Endothelial cell of umbilical vein (primary cell): ENCODE measurements at regions not wholly inside any gene's neighbourhood (a gene's known extent, or its start where the extent isn't known, plus 50 kb on each side); places are given as distances from the start of the nearest gene placed in this dataset.

Source experiments
- BruUV-seq: library from RNA; stranded (reverse); fragments of 400-500 nt; replicated peaks from 2 replicates; lab custom pipeline; 2021; lab: Mats Ljungman, UMichigan
- CTCF ChIA-PET: fragments of 300-600, 350-600 bp; sonication (Branson Sonifier 250); formaldehyde crosslinking; loops from one replicate; lab custom pipeline; 2021; ENCODE audit warnings: antibody characterized with exemption, inconsistent platforms; lab: Charles Lee
- POLR2A ChIA-PET: fragments of 300-600, 350-600 bp; sonication (Branson Sonifier 250); formaldehyde crosslinking; loops from one replicate; lab custom pipeline; 2021; ENCODE audit warnings: antibody characterized with exemption, inconsistent platforms; lab: Charles Lee
- DNase-seq: peaks from one replicate; pipeline ENCODE4 v3.0.0-alpha.2; 2011; ENCODE audit warnings: low read depth, low spot score
- FAIRE-seq: peaks from 2 replicates; lab custom pipeline; 2011; peaks lifted over from hg19 to GRCh38; lab: Jason Lieb, UNC
- H2AFZ ChIP-seq: 2 replicates; pipeline ENCODE4 v1.6.0; 2012; ENCODE audit warnings: low read depth, low read length, control low read depth, inconsistent platforms
- H3K27ac ChIP-seq: 2 replicates; pipeline ENCODE4 v1.5.1; 2011; ENCODE audit warnings: low read depth, mild to moderate bottlenecking, control low read depth, low read length, moderate library complexity; ENCODE audit not compliant: insufficient read depth
- H3K27me3 ChIP-seq, 2 experiments: 2 replicates each; pipeline versions ENCODE4 v1.6.0 to v1.6.1; 2011; ENCODE audit warnings: low read length in 2 of 2, mixed read lengths in 1 of 2; ENCODE audit not compliant: control insufficient read depth in 2 of 2, insufficient read depth in 2 of 2
- H3K36me3 ChIP-seq, 2 experiments: 2 replicates in 1 of 2; 3 replicates in 1 of 2; pipeline ENCODE4 v1.5.1; 2011; ENCODE audit warnings: low read length in 2 of 2, mild to moderate bottlenecking in 1 of 2, moderate library complexity in 1 of 2; ENCODE audit not compliant: control insufficient read depth in 2 of 2, insufficient read depth in 2 of 2; ENCODE audit errors: extremely low read depth in 1 of 2
- H3K4me1 ChIP-seq: 3 replicates; pipeline ENCODE4 v1.5.1; 2011; ENCODE audit warnings: mild to moderate bottlenecking, low read length; ENCODE audit not compliant: control insufficient read depth, insufficient read depth; ENCODE audit errors: extremely low read depth
- H3K4me2 ChIP-seq: 2 replicates; pipeline ENCODE4 v1.6.1; 2011; ENCODE audit warnings: low read length, control low read depth, mixed read lengths; ENCODE audit not compliant: insufficient read depth
- H3K4me3 ChIP-seq, 3 experiments: fragments of 200-600 bp in 1 of 3; sonication (generic), shearing (Covaris generic) in 1 of 3; replicated peaks in 1 of 3; 2 replicates each; pipeline ENCODE4 v1.5.1; 2011 to 2016; ENCODE audit warnings: control low read depth in 3 of 3, low read length in 3 of 3, mild to moderate bottlenecking in 2 of 3, inconsistent platforms in 1 of 3, low read depth in 1 of 3, moderate library complexity in 1 of 3; ENCODE audit not compliant: insufficient read depth in 1 of 3
- H3K79me2 ChIP-seq: 2 replicates; pipeline ENCODE4 v1.6.0; 2012; ENCODE audit warnings: low read length, inconsistent platforms; ENCODE audit not compliant: control insufficient read depth, insufficient read depth
- H3K9ac ChIP-seq: replicated peaks from 2 replicates; pipeline ENCODE3; 2011; ENCODE audit warnings: low read length, control low read depth; ENCODE audit not compliant: insufficient read depth; ENCODE audit errors: extremely low read depth
- H3K9me1 ChIP-seq: replicated peaks from 3 replicates; pipeline ENCODE4 v1.6.0; 2011; ENCODE audit warnings: mild to moderate bottlenecking, low read length; ENCODE audit not compliant: control insufficient read depth, insufficient read depth; ENCODE audit errors: extremely low read depth
- H3K9me3 ChIP-seq: replicated peaks from 2 replicates; pipeline ENCODE4 v1.5.1; 2012; ENCODE audit warnings: low read length, inconsistent platforms; ENCODE audit not compliant: control insufficient read depth, insufficient read depth
- H4K20me1 ChIP-seq: replicated peaks from 2 replicates; pipeline ENCODE3; 2011; ENCODE audit warnings: mild to moderate bottlenecking, low read length; ENCODE audit not compliant: control insufficient read depth, insufficient read depth; ENCODE audit errors: extremely low read depth
- CTCF ChIP-seq, 2 donors: IDR thresholded peaks; 1 replicate in 1 of 2; 2 replicates in 1 of 2; pipeline ENCODE4 v1.5.1; 2011; ENCODE audit warnings: low read length in 2 of 2, mild to moderate bottlenecking in 2 of 2, moderate library complexity in 2 of 2, control low read depth in 1 of 2, inconsistent platforms in 1 of 2, low read depth in 1 of 2; ENCODE audit not compliant: insufficient read depth in 1 of 2; ENCODE audit errors: extremely low read depth in 1 of 2
- EZH2 ChIP-seq: IDR thresholded peaks from 2 replicates; pipeline ENCODE4 v1.6.1; 2012; ENCODE audit warnings: borderline replicate concordance, low read depth, mild to moderate bottlenecking, moderate library complexity, low read length, inconsistent platforms; ENCODE audit not compliant: severe bottlenecking
- FOS ChIP-seq: IDR thresholded peaks from 2 replicates; pipeline ENCODE4 v1.6.1; 2011; ENCODE audit warnings: mild to moderate bottlenecking, low read length, moderate library complexity, borderline replicate concordance; ENCODE audit not compliant: insufficient read depth
- GATA2 ChIP-seq: IDR thresholded peaks from 2 replicates; pipeline ENCODE4 v1.7.0; 2011; ENCODE audit warnings: low read depth, mild to moderate bottlenecking, moderate library complexity, mixed read lengths, low read length; ENCODE audit not compliant: insufficient read length, insufficient read depth
- JUN ChIP-seq: IDR thresholded peaks from 2 replicates; pipeline ENCODE4 v1.6.1; 2011; ENCODE audit warnings: borderline replicate concordance, low read depth; ENCODE audit not compliant: insufficient read length, insufficient read depth
- MAX ChIP-seq: IDR thresholded peaks from 2 replicates; pipeline ENCODE4 v1.6.1; 2011; ENCODE audit not compliant: insufficient read depth, insufficient read length
- MYC ChIP-seq: IDR thresholded peaks from one replicate; pipeline ENCODE4 v1.6.1; 2011; ENCODE audit warnings: mild to moderate bottlenecking, low read depth, low read length
- POLR2A ChIP-seq: IDR thresholded peaks from 2 replicates; pipeline ENCODE4 v1.6.1; 2012; ENCODE audit warnings: low read depth, mild to moderate bottlenecking, control low read depth, low read length
- POLR2AphosphoS5 ChIP-seq: IDR thresholded peaks from 2 replicates; pipeline ENCODE4 v1.6.1; 2012; ENCODE audit warnings: low read depth, mild to moderate bottlenecking, control low read depth, low read length, moderate library complexity; ENCODE audit not compliant: insufficient read depth
- dilution Hi-C: fragments of 300-500 bp; cut with MboI; formaldehyde crosslinking; loops from one replicate; pipeline ENCODE4 v1.15.0; 2019; ENCODE audit warnings: low sequenced_read_pairs; ENCODE audit not compliant: extremely low pct_ligation_motif_present
- intact Hi-C: fragments of 100-400 bp; cut with micrococcal nuclease; formaldehyde crosslinking; loops from one replicate; pipeline ENCODE4 v1.10.0; 2022

GRCh38 chr6:164013480-164014208 lies 599.1 kb downstream of the QKI start:
- Histone ChIP-seq H3K36me3 (no peaks in the 10 kb centered on the region), H3K9me1 (no peaks in the 10 kb centered on the region), H2AFZ (no peak overlapping the region), H3K27ac (no peak overlapping the region), H3K4me3 (no peak overlapping the region), H4K20me1 (no peaks in the 10 kb centered on the region), H3K4me2 (no peak overlapping the region), H3K9ac (no peak overlapping the region), H3K79me2 (no peaks in the 10 kb centered on the region), H3K9me3 (no peaks in the 10 kb centered on the region), H3K4me1 (no peaks in the 10 kb centered on the region), H3K27me3 (no peaks in the 10 kb centered on the region)
- no peak for DNase-seq
- BruUV-seq = no TSS peak
- dilution Hi-C loops (no loop called here), intact Hi-C loops (no loop called here)
- no peak for FAIRE-seq
- POLR2A ChIA-PET = no interaction called here
- no peak for TF ChIP-seq EZH2
- no peak for TF ChIP-seq POLR2AphosphoS5
- no peak for TF ChIP-seq CTCF (IDR thresholded peaks at IDR 0.05; ENCODE audit: extremely low read depth in 1 of 2, insufficient read depth in 1 of 2, low read depth in 1 of 2, low read length in 2 of 2)
- TF ChIP-seq GATA2 = no peak
- no peak for TF ChIP-seq POLR2A
- no peak for TF ChIP-seq FOS
- no peak for TF ChIP-seq MYC
- TF ChIP-seq MAX = no peak
- TF ChIP-seq JUN = no peak
- CTCF ChIA-PET = no interaction called here
